ENCODE measurements at regions not wholly inside any gene's neighbourhood (a gene's known extent, or its start where the extent isn't known, plus 50 kb on each side); places are given as distances from the start of the nearest gene placed in this dataset.

DNA sequence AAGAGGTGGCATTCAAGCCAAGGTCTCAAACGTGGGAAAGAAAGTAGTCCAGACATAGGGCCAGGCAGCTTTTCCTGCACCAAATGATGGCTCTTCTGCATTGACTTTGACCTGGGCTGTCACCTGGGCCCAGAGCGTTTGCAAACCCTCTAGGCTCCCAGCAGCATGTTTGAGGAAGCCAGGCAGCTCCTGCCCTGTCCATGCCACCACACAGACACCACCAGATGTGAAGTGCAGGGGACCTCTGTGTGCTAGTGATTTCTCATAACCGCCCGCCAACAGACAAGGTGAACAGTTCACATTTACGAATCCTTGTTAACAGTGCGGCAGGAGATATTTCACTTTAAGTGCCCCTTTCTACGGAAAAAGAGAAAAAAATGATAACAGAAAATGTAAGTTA, 49.8 kb upstream of the FAM222A start:
- TF ChIP-seq SP1 (IDR thresholded peaks at IDR 0.05) (no peak), NFRKB (IDR thresholded peaks at IDR 0.05) (no peak), ELF4 (IDR thresholded peaks at IDR 0.05) (no peak), CTBP1 (IDR thresholded peaks at IDR 0.05; ENCODE audit: borderline replicate concordance) (no peak), BHLHE40 (IDR thresholded peaks at IDR 0.05; ENCODE audit: borderline replicate concordance) (no peak), FOXK2 (IDR thresholded peaks at IDR 0.05) (no peak), TARDBP (IDR thresholded peaks at IDR 0.05) (no peak), ZNF384 (IDR thresholded peaks at IDR 0.05) (no peak), FOXA1 (IDR thresholded peaks at IDR 0.05) (no peak), FOXM1 (IDR thresholded peaks at IDR 0.05; ENCODE audit: borderline replicate concordance) (no peak), LEF1 (IDR thresholded peaks at IDR 0.05; ENCODE audit: borderline replicate concordance) (no peak), L3MBTL2 (conservative IDR thresholded peaks at IDR 0.05) (no peak)
- TF ChIP-seq, protein P1, sequence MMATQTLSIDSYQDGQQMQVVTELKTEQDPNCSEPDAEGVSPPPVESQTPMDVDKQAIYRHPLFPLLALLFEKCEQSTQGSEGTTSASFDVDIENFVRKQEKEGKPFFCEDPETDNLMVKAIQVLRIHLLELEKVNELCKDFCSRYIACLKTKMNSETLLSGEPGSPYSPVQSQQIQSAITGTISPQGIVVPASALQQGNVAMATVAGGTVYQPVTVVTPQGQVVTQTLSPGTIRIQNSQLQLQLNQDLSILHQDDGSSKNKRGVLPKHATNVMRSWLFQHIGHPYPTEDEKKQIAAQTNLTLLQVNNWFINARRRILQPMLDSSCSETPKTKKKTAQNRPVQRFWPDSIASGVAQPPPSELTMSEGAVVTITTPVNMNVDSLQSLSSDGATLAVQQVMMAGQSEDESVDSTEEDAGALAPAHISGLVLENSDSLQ (IDR thresholded peaks at IDR 0.05) = no peak
